Caco-2 (cell line): ENCODE measurements at regions not wholly inside any gene's neighbourhood (a gene's known extent, or its start where the extent isn't known, plus 50 kb on each side); places are given as distances from the start of the nearest gene placed in this dataset.

Experiments used
- BruUV-seq: library from RNA; stranded (reverse); fragments of 400-500 nt; replicated peaks from 2 replicates; lab custom pipeline; 2021; lab: Mats Ljungman, UMichigan
- CTCF ChIA-PET: fragments of 300-600 bp; sonication (Branson Sonifier 250); formaldehyde crosslinking; loops from one replicate; lab custom pipeline; 2022; ENCODE audit warnings: antibody characterized with exemption; lab: Charles Lee
- POLR2A ChIA-PET: fragments of 300-600 bp; sonication (Branson Sonifier 250); formaldehyde crosslinking; loops from one replicate; lab custom pipeline; 2022; ENCODE audit warnings: antibody characterized with exemption; lab: Charles Lee
- DNase-seq, 2 experiments: peaks; one replicate each; pipeline versions ENCODE4 v3.0.0 to v3.0.0-alpha.2; 2020 to 2022
- H3K27me3 ChIP-seq: replicated peaks from 2 replicates; pipeline ENCODE4 v1.6.0; 2011; ENCODE audit warnings: low read length; ENCODE audit not compliant: control insufficient read depth, insufficient read depth
- H3K36me3 ChIP-seq: 2 replicates; pipeline ENCODE4 v1.5.1; 2011; ENCODE audit warnings: low read length; ENCODE audit not compliant: control insufficient read depth, insufficient read depth
- H3K4me1 ChIP-seq: fragments of 250-450 bp; sonication (Bioruptor Pico); 2 replicates; pipeline ENCODE4 v1.5.1; 2020; ENCODE audit warnings: mild to moderate bottlenecking
- H3K4me3 ChIP-seq: 2 replicates; pipeline ENCODE4 v1.5.1; 2011; ENCODE audit warnings: low read depth, mild to moderate bottlenecking, control low read depth, low read length
- H3K9me3 ChIP-seq: fragments of 250-450 bp; sonication (Bioruptor Pico); 2 replicates; pipeline ENCODE4 v1.5.1; 2020; ENCODE audit warnings: mild to moderate bottlenecking, moderate library complexity
- H3K27ac Mint-ChIP-seq: one replicate; pipeline ENCODE4 v1.8.0; 2022; ENCODE audit warnings: mixed read lengths; ENCODE audit not compliant: unreplicated experiment
- H3K27me3 Mint-ChIP-seq: one replicate; pipeline ENCODE4 v1.8.0; 2022; ENCODE audit warnings: mixed read lengths; ENCODE audit not compliant: insufficient read depth, unreplicated experiment
- H3K36me3 Mint-ChIP-seq: one replicate; pipeline ENCODE4 v1.8.0; 2022; ENCODE audit warnings: mild to moderate bottlenecking, mixed read lengths; ENCODE audit not compliant: insufficient read depth, unreplicated experiment
- H3K4me1 Mint-ChIP-seq: one replicate; pipeline ENCODE4 v1.8.0; 2022; ENCODE audit warnings: low read depth, mixed read lengths; ENCODE audit not compliant: unreplicated experiment
- H3K4me3 Mint-ChIP-seq: one replicate; pipeline ENCODE4 v1.8.0; 2022; ENCODE audit warnings: mild to moderate bottlenecking, moderate library complexity, mixed read lengths; ENCODE audit not compliant: unreplicated experiment
- H3K9me3 Mint-ChIP-seq: one replicate; pipeline ENCODE4 v1.8.0; 2022; ENCODE audit warnings: mixed read lengths; ENCODE audit not compliant: unreplicated experiment
- intact Hi-C: fragments of 100-400 bp; cut with micrococcal nuclease; formaldehyde crosslinking; loops from one replicate; pipeline ENCODE4 v1.10.0; 2022; ENCODE audit not compliant: unreplicated experiment
- TF ChIP-seq, protein P1 (sequence below), 2 experiments: fragments of 200-600 bp in 1 of 2; IDR thresholded peaks; 1 replicate in 1 of 2; 2 replicates in 1 of 2; pipeline versions ENCODE4 v1.5.1 to v1.8.0; 2011 to 2022; ENCODE audit warnings: antibody characterized with exemption in 1 of 2, control low read depth in 1 of 2, inconsistent platforms in 1 of 2, low read depth in 1 of 2, low read length in 1 of 2, mild to moderate bottlenecking in 1 of 2, moderate library complexity in 1 of 2; ENCODE audit not compliant: insufficient read depth in 1 of 2, severe bottlenecking in 1 of 2, unreplicated experiment in 1 of 2

DNA sequence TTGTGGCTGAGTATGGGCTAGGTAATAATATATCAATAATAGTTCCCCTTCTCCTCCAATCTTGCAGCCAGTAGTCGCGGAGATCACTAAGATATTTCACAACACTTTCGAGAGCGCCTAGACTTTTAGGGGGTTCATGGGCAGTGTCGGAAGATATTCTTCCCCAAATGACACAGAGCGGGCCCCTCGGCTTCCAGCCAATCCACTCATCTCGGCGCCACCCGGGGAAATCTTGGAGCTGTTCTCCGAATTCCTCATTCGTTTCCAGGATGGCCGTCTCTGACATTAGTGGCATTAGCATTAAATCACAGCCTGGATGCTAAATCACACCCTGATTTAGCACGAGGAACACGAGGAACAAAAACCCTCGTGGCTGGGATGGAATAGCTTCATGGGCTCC, 437.7 kb downstream of the ZNF516 start:
- Mint-ChIP-seq H3K27me3 (peaks cover 10% of the 10 kb centered on the region), H3K27ac (no peak overlapping the region), H3K4me3 (no peak overlapping the region), H3K9me3 (no peaks in the 10 kb centered on the region), H3K36me3 (no peaks in the 10 kb centered on the region), H3K4me1 (no peaks in the 10 kb centered on the region)
- H3K4me1 ChIP-seq = no peaks in the 10 kb centered on the region
- H3K4me3 ChIP-seq = no peak overlapping the region
- no peaks in the 10 kb centered on the region for H3K36me3 ChIP-seq
- no TSS peak for BruUV-seq
- no peaks in the 10 kb centered on the region for H3K27me3 ChIP-seq
- intact Hi-C loops = no loop called here
- DNase-seq = no peak
- POLR2A ChIA-PET = no interaction called here
- TF ChIP-seq, protein P1, sequence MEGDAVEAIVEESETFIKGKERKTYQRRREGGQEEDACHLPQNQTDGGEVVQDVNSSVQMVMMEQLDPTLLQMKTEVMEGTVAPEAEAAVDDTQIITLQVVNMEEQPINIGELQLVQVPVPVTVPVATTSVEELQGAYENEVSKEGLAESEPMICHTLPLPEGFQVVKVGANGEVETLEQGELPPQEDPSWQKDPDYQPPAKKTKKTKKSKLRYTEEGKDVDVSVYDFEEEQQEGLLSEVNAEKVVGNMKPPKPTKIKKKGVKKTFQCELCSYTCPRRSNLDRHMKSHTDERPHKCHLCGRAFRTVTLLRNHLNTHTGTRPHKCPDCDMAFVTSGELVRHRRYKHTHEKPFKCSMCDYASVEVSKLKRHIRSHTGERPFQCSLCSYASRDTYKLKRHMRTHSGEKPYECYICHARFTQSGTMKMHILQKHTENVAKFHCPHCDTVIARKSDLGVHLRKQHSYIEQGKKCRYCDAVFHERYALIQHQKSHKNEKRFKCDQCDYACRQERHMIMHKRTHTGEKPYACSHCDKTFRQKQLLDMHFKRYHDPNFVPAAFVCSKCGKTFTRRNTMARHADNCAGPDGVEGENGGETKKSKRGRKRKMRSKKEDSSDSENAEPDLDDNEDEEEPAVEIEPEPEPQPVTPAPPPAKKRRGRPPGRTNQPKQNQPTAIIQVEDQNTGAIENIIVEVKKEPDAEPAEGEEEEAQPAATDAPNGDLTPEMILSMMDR (IDR thresholded peaks at IDR 0.05; ENCODE audit: insufficient read depth in 1 of 2, low read depth in 1 of 2, low read length in 1 of 2, severe bottlenecking in 1 of 2, unreplicated experiment in 1 of 2) = no peak
- CTCF ChIA-PET = no interaction called here
- no peaks in the 10 kb centered on the region for H3K9me3 ChIP-seq

DNA sequence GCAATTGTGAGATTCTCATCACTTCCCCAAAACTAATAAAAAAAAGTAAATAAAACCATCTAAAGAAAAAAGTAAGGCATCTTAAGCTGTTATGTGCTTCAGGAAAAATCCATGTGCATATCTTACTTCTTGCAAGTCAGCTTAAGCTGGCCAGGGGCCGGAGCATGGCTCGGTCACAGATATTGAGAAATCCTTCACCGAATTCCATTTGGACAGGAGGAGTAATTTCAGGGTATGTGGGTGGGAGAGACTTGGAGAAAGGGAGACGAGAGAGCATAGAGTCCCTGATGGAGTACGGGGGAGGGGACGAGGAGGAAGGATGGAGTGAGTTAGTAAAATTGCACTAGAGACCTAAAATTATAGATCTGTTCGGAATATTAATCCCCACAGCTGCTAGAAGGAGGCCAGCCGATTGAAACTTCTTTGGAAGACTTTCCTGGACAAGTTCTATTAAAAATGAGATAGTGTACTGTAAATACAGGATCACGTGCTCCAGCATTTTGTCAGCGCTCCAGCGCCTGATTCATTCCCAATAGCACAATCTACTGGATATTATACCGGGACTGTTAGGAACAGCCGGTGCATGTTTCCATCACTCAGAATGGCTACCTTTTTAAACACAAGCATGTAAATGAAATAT, 438.5 kb downstream of the ZNF516 start:
- TF ChIP-seq, protein P1 (IDR thresholded peaks at IDR 0.05; ENCODE audit: insufficient read depth in 1 of 2, low read depth in 1 of 2, low read length in 1 of 2, severe bottlenecking in 1 of 2, unreplicated experiment in 1 of 2) = no peak
- H3K36me3 ChIP-seq = no peaks in the 10 kb centered on the region
- Mint-ChIP-seq H3K4me3 (no peak overlapping the region), H3K4me1 (no peaks in the 10 kb centered on the region), H3K27me3 (peaks cover 10% of the 10 kb centered on the region), H3K27ac (no peak overlapping the region), H3K9me3 (no peaks in the 10 kb centered on the region), H3K36me3 (no peaks in the 10 kb centered on the region)
- no TSS peak for BruUV-seq
- DNase-seq = no peak
- intact Hi-C loops = no loop called here
- H3K27me3 ChIP-seq = no peaks in the 10 kb centered on the region
- CTCF ChIA-PET = no interaction called here
- POLR2A ChIA-PET = no interaction called here
- H3K4me1 ChIP-seq = no peaks in the 10 kb centered on the region
- H3K9me3 ChIP-seq = no peaks in the 10 kb centered on the region
- H3K4me3 ChIP-seq = no peak overlapping the region

DNA sequence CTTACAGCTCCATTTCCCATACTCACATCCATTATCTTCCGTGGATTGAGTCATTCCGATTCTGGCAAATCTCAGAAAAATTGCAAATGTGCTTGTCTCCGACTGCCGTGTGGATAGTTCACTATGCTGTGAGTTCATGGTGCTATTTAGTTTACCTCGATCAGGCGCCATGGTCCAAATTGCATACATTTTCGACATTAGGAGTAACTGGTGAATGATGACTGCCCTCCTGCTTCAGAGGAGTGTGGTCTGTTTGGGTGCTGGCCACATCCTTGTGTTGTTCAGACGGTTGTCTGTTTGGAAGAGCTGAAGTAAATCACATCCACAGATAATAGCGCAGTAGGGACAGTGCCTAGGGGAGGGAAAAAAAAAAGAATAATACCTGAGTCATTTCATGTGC, 439.5 kb downstream of the ZNF516 start:
- ChIA-PET CTCF (no interaction called here), POLR2A (no interaction called here)
- Mint-ChIP-seq H3K9me3 (no peaks in the 10 kb centered on the region), H3K27me3 (peaks cover 10% of the 10 kb centered on the region), H3K4me1 (no peaks in the 10 kb centered on the region), H3K36me3 (no peaks in the 10 kb centered on the region), H3K4me3 (no peak overlapping the region), H3K27ac (no peak overlapping the region)
- DNase-seq = no peak
- no peaks in the 10 kb centered on the region for H3K9me3 ChIP-seq
- no TSS peak for BruUV-seq
- no peaks in the 10 kb centered on the region for H3K4me1 ChIP-seq
- H3K4me3 ChIP-seq = no peak overlapping the region
- TF ChIP-seq, protein P1 (IDR thresholded peaks at IDR 0.05; ENCODE audit: insufficient read depth in 1 of 2, low read depth in 1 of 2, low read length in 1 of 2, severe bottlenecking in 1 of 2, unreplicated experiment in 1 of 2) = no peak
- no peaks in the 10 kb centered on the region for H3K27me3 ChIP-seq
- intact Hi-C loops = no loop called here
- no peaks in the 10 kb centered on the region for H3K36me3 ChIP-seq
